ENCODE measurements at regions not wholly inside any gene's neighbourhood (a gene's known extent, or its start where the extent isn't known, plus 50 kb on each side); places are given as distances from the start of the nearest gene placed in this dataset.

DNA sequence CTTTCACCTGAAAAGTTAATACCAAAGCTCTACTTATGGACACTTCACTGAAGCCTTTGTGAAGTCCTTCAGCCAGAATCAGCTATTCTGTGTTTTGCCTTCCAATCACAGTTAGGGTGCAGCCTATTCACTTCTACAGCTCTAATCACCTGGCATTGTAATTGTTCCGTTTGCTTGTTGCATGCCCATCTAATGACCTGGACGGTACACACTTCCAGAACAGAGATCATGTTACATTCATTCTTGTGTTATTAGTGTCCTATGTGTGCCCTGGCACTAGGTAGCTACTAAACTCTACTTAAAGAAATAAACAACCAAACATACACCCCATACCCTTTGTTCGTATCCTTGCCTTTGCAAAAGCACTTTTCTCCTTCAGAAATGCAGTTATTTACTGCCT is 1162.9 kb upstream of the WWC1 start:
- Histone ChIP-seq H4K20me1 (replicated peaks; ENCODE audit: control insufficient read depth, extremely low read depth, insufficient read depth, low read length) (no peaks in the 10 kb centered on the region), H3K4me3 (replicated peaks in 1 of 3; ENCODE audit: insufficient read depth in 1 of 3, low read depth in 1 of 3, low read length in 3 of 3) (no peak overlapping the region), H3K9ac (replicated peaks; ENCODE audit: extremely low read depth, insufficient read depth, low read length) (no peak overlapping the region), H2AFZ (ENCODE audit: low read depth, low read length) (no peak overlapping the region), H3K9me3 (replicated peaks; ENCODE audit: control insufficient read depth, insufficient read depth, low read length) (peaks cover 4% of the 10 kb centered on the region), H3K27me3 (ENCODE audit: control insufficient read depth in 2 of 2, insufficient read depth in 2 of 2, low read length in 2 of 2) (no peaks in the 10 kb centered on the region), H3K36me3 (ENCODE audit: control insufficient read depth in 2 of 2, extremely low read depth in 1 of 2, insufficient read depth in 2 of 2, low read length in 2 of 2) (no peaks in the 10 kb centered on the region), H3K79me2 (ENCODE audit: control insufficient read depth, insufficient read depth, low read length) (no peaks in the 10 kb centered on the region), H3K4me2 (ENCODE audit: insufficient read depth, low read length) (no peak overlapping the region), H3K9me1 (replicated peaks; ENCODE audit: control insufficient read depth, extremely low read depth, insufficient read depth, low read length) (no peaks in the 10 kb centered on the region), H3K27ac (ENCODE audit: insufficient read depth, low read depth, low read length) (no peak overlapping the region), H3K4me1 (ENCODE audit: control insufficient read depth, extremely low read depth, insufficient read depth, low read length) (no peaks in the 10 kb centered on the region)
- ChIA-PET POLR2A (no interaction called here), CTCF (no interaction called here)
- DNase-seq (ENCODE audit: low read depth, low spot score), result no peak
- FAIRE-seq, result no peak
- no TSS peak for BruUV-seq (replicated peaks)
- intact Hi-C loops (cut with micrococcal nuclease) (no loop called here), dilution Hi-C loops (cut with MboI; ENCODE audit: extremely low pct_ligation_motif_present, low sequenced_read_pairs) (no loop called here)
- TF ChIP-seq EZH2 (IDR thresholded peaks at IDR 0.05; ENCODE audit: borderline replicate concordance, low read depth, low read length, severe bottlenecking) (no peak), POLR2AphosphoS5 (IDR thresholded peaks at IDR 0.05; ENCODE audit: insufficient read depth, low read depth, low read length) (no peak), CTCF (IDR thresholded peaks at IDR 0.05; ENCODE audit: extremely low read depth in 1 of 2, insufficient read depth in 1 of 2, low read depth in 1 of 2, low read length in 2 of 2) (no peak), GATA2 (IDR thresholded peaks at IDR 0.05; ENCODE audit: insufficient read depth, insufficient read length, low read depth, low read length) (no peak), MYC (IDR thresholded peaks at IDR 0.05; ENCODE audit: low read depth, low read length) (no peak), FOS (IDR thresholded peaks at IDR 0.05; ENCODE audit: borderline replicate concordance, insufficient read depth, low read length) (no peak), JUN (IDR thresholded peaks at IDR 0.05; ENCODE audit: borderline replicate concordance, insufficient read depth, insufficient read length, low read depth) (no peak), POLR2A (IDR thresholded peaks at IDR 0.05; ENCODE audit: low read depth, low read length) (no peak), MAX (IDR thresholded peaks at IDR 0.05; ENCODE audit: insufficient read depth, insufficient read length) (no peak)

Data from endothelial cell of umbilical vein (primary cell).